ENCODE measurements at regions not wholly inside any gene's neighbourhood (a gene's known extent, or its start where the extent isn't known, plus 50 kb on each side); places are given as distances from the start of the nearest gene placed in this dataset.

DNA sequence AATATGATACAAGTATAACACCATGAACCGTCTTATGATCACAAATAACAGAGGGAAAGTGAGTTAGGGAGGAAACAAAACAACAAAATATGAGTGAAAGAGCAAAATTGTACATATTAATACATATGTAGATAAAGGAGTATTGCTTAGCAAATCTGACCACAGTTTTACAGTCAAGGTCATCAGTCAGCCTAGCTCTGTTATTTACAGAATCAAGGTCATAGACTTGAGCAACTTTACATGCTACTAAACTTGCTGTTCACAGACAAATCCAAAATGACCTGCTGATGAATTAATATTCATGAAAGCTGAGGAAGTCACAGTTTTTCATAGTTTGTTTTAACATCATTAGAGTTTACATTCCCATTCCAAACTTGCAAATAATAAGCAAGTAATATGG lies 1387.7 kb upstream of the ACO1 start (continued):
- TF ChIP-seq, protein P1, sequence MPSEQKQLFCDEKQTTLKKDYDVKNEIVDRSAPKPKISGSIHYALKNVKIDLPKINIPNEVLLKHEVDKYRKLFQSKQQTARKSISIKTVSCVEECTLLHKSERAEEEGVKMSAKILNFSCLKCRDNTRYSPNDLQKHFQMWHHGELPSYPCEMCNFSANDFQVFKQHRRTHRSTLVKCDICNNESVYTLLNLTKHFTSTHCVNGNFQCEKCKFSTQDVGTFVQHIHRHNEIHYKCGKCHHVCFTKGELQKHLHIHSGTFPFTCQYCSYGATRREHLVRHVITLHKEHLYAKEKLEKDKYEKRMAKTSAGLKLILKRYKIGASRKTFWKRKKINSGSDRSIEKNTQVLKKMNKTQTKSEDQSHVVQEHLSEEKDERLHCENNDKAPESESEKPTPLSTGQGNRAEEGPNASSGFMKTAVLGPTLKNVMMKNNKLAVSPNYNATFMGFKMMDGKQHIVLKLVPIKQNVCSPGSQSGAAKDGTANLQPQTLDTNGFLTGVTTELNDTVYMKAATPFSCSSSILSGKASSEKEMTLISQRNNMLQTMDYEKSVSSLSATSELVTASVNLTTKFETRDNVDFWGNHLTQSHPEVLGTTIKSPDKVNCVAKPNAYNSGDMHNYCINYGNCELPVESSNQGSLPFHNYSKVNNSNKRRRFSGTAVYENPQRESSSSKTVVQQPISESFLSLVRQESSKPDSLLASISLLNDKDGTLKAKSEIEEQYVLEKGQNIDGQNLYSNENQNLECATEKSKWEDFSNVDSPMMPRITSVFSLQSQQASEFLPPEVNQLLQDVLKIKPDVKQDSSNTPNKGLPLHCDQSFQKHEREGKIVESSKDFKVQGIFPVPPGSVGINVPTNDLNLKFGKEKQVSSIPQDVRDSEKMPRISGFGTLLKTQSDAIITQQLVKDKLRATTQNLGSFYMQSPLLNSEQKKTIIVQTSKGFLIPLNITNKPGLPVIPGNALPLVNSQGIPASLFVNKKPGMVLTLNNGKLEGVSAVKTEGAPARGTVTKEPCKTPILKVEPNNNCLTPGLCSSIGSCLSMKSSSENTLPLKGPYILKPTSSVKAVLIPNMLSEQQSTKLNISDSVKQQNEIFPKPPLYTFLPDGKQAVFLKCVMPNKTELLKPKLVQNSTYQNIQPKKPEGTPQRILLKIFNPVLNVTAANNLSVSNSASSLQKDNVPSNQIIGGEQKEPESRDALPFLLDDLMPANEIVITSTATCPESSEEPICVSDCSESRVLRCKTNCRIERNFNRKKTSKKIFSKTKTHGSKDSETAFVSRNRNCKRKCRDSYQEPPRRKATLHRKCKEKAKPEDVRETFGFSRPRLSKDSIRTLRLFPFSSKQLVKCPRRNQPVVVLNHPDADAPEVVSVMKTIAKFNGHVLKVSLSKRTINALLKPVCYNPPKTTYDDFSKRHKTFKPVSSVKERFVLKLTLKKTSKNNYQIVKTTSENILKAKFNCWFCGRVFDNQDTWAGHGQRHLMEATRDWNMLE (tag by site-specific recombination; conservative IDR thresholded peaks at IDR 0.05; ENCODE audit: low read depth) = no peak
- no peak for TF ChIP-seq HOXC10 (CRISPR knock-in tag; IDR thresholded peaks at IDR 0.05)
- no peak for TF ChIP-seq SCRT1 (tag by site-specific recombination; IDR thresholded peaks at IDR 0.05; ENCODE audit: borderline replicate concordance)
- TF ChIP-seq ZNF423 (tag by site-specific recombination; IDR thresholded peaks at IDR 0.05) = no peak
- TF ChIP-seq, protein P2, sequence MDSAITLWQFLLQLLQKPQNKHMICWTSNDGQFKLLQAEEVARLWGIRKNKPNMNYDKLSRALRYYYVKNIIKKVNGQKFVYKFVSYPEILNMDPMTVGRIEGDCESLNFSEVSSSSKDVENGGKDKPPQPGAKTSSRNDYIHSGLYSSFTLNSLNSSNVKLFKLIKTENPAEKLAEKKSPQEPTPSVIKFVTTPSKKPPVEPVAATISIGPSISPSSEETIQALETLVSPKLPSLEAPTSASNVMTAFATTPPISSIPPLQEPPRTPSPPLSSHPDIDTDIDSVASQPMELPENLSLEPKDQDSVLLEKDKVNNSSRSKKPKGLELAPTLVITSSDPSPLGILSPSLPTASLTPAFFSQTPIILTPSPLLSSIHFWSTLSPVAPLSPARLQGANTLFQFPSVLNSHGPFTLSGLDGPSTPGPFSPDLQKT (IDR thresholded peaks at IDR 0.05; ENCODE audit: borderline replicate concordance, low read depth, low read length) = no peak
- TF ChIP-seq ZNF548 (tag by site-specific recombination; IDR thresholded peaks at IDR 0.05) = no peak
- TF ChIP-seq SP2 (tag by site-specific recombination; IDR thresholded peaks at IDR 0.05) = no peak
- TF ChIP-seq ZBTB7A (tag by site-specific recombination; IDR thresholded peaks at IDR 0.05; ENCODE audit: low read depth) = no peak
- TF ChIP-seq, protein P3, sequence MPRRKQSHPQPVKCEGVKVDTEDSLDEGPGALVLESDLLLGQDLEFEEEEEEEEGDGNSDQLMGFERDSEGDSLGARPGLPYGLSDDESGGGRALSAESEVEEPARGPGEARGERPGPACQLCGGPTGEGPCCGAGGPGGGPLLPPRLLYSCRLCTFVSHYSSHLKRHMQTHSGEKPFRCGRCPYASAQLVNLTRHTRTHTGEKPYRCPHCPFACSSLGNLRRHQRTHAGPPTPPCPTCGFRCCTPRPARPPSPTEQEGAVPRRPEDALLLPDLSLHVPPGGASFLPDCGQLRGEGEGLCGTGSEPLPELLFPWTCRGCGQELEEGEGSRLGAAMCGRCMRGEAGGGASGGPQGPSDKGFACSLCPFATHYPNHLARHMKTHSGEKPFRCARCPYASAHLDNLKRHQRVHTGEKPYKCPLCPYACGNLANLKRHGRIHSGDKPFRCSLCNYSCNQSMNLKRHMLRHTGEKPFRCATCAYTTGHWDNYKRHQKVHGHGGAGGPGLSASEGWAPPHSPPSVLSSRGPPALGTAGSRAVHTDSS (tag by site-specific recombination; IDR thresholded peaks at IDR 0.05) = no peak
- TF ChIP-seq ZNF610 (tag by site-specific recombination; IDR thresholded peaks at IDR 0.05; ENCODE audit: borderline replicate concordance) = no peak
- TF ChIP-seq ZSCAN30 (tag by site-specific recombination; IDR thresholded peaks at IDR 0.05) = no peak
- TF ChIP-seq KLF10 (tag by site-specific recombination; IDR thresholded peaks at IDR 0.05) = no peak

DNA sequence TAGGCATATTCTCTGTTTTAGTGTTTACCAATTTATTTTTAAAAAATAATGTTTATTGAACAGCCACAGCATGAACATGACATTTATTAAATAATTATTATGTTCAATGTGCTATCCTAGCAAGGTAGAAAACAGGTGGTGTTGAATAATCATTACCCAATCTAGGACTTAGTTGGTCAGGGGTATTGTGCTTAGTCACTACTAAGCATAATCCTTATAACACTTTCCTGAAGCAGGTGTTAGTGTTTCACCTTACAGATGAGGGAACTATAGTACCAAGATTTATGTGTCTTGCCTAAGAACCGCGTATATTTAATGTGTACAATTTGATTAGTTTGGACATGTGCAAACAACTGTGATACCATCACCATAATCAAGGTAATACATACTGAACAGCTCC lies 1387.2 kb upstream of the ACO1 start:
- TF ChIP-seq REPIN1 (tag by site-specific recombination; IDR thresholded peaks at IDR 0.05; ENCODE audit: low read depth) (no peak), ZNF175 (tag by site-specific recombination; IDR thresholded peaks at IDR 0.05) (no peak)
- no peaks in the 10 kb centered on the region for H3K36me3 ChIP-seq (ENCODE audit: control insufficient read depth in 2 of 2, insufficient read depth in 1 of 2, low read length in 2 of 2)
- no peak overlapping the region for H3K4me3 ChIP-seq (ENCODE audit: low read depth, low read length)
- POLR2A ChIA-PET = no interaction called here
- CTCF ChIA-PET = no interaction called here
- H3K9me3 ChIP-seq (ENCODE audit: control insufficient read depth, insufficient read depth, low read depth, low read length) = no peaks in the 10 kb centered on the region
- H3K4me1 ChIP-seq (ENCODE audit: control insufficient read depth, insufficient read depth, low read length) = no peaks in the 10 kb centered on the region
- no peak overlapping the region for H3K27ac ChIP-seq (ENCODE audit: extremely low read depth, low read depth, low read length)

DNA sequence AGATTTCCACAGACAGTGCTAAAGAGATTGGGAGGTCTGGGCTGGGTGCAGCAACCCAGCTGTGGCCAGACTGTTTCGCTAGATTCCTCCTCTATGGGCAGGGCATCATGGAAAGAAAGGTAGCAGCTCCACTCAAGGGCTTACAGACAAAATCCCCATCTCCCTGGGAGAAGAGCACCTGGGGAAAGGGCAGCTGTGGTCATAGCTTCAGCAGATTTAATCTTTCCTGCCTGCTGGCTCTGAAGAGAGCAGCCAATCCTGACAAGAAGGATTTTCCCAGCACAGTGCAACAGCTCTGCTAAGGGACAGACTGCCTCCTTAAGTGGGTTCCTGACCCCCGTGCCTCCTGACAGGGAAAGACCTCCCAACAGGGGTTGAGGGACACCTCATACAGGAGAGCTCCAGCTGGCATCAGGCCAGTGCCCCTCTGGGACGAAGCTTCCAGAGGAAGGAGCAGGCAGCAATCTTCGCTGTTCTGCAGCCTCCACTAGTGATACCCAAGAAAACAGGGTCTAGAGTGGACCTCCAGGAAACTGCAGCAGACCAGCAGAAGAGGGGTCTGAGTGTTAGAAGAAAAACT lies 1379.3 kb upstream of the ACO1 start:
- POLR2A ChIA-PET = no interaction called here
- TF ChIP-seq, protein P4, sequence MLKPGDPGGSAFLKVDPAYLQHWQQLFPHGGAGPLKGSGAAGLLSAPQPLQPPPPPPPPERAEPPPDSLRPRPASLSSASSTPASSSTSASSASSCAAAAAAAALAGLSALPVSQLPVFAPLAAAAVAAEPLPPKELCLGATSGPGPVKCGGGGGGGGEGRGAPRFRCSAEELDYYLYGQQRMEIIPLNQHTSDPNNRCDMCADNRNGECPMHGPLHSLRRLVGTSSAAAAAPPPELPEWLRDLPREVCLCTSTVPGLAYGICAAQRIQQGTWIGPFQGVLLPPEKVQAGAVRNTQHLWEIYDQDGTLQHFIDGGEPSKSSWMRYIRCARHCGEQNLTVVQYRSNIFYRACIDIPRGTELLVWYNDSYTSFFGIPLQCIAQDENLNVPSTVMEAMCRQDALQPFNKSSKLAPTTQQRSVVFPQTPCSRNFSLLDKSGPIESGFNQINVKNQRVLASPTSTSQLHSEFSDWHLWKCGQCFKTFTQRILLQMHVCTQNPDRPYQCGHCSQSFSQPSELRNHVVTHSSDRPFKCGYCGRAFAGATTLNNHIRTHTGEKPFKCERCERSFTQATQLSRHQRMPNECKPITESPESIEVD (tag by site-specific recombination; IDR thresholded peaks at IDR 0.05) = no peak
- TF ChIP-seq ZNF114 (tag by site-specific recombination; IDR thresholded peaks at IDR 0.05) (no peak), ZNF473 (tag by site-specific recombination; IDR thresholded peaks at IDR 0.05) (no peak)
- TF ChIP-seq, protein P5, sequence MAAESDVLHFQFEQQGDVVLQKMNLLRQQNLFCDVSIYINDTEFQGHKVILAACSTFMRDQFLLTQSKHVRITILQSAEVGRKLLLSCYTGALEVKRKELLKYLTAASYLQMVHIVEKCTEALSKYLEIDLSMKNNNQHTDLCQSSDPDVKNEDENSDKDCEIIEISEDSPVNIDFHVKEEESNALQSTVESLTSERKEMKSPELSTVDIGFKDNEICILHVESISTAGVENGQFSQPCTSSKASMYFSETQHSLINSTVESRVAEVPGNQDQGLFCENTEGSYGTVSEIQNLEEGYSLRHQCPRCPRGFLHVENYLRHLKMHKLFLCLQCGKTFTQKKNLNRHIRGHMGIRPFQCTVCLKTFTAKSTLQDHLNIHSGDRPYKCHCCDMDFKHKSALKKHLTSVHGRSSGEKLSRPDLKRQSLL (tag by site-specific recombination; IDR thresholded peaks at IDR 0.05) = no peak
- TF ChIP-seq, protein P6, sequence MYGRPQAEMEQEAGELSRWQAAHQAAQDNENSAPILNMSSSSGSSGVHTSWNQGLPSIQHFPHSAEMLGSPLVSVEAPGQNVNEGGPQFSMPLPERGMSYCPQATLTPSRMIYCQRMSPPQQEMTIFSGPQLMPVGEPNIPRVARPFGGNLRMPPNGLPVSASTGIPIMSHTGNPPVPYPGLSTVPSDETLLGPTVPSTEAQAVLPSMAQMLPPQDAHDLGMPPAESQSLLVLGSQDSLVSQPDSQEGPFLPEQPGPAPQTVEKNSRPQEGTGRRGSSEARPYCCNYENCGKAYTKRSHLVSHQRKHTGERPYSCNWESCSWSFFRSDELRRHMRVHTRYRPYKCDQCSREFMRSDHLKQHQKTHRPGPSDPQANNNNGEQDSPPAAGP (tag by site-specific recombination; IDR thresholded peaks at IDR 0.05) = no peak

More for the DNA sequence above, 1379.3 kb upstream of the ACO1 start:
- CTCF ChIA-PET = no interaction called here
- no peaks in the 10 kb centered on the region for H3K9me3 ChIP-seq (ENCODE audit: control insufficient read depth, insufficient read depth, low read depth, low read length)
- H3K4me1 ChIP-seq (ENCODE audit: control insufficient read depth, insufficient read depth, low read length) = no peaks in the 10 kb centered on the region
- no peak overlapping the region for H3K27ac ChIP-seq (ENCODE audit: extremely low read depth, low read depth, low read length)
- no peak overlapping the region for H3K4me3 ChIP-seq (ENCODE audit: low read depth, low read length)
- no peaks in the 10 kb centered on the region for H3K36me3 ChIP-seq (ENCODE audit: control insufficient read depth in 2 of 2, insufficient read depth in 1 of 2, low read length in 2 of 2)

Data from HEK293 (cell line).